Epidermal melanocyte (primary cell): ENCODE measurements at regions not wholly inside any gene's neighbourhood (a gene's known extent, or its start where the extent isn't known, plus 50 kb on each side); places are given as distances from the start of the nearest gene placed in this dataset.

Source experiments
- DNase-seq: peaks from one replicate; pipeline ENCODE4 v3.0.0; 2011; ENCODE audit warnings: low spot score; ENCODE audit not compliant: insufficient read length

DNA sequence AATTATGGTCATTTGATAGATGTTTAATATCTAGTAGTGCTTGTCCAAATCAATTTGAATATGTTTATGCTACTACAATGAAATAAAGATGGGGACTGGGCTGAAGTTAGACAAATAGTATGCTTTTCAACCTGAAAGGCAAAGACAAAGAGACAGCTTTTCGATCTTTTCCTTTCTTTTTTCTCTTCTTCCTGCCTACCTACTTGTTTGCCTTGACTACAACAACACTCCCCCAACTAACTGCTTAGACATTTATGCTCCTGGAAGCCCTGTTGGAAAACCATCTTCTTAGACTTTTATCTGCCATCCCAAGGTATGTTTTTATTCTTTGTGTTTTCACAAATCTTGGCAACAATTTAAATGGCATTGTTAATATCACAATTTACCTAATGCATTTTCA is 374.4 kb upstream of the DDI1 start:
- no peak for DNase-seq

DNA sequence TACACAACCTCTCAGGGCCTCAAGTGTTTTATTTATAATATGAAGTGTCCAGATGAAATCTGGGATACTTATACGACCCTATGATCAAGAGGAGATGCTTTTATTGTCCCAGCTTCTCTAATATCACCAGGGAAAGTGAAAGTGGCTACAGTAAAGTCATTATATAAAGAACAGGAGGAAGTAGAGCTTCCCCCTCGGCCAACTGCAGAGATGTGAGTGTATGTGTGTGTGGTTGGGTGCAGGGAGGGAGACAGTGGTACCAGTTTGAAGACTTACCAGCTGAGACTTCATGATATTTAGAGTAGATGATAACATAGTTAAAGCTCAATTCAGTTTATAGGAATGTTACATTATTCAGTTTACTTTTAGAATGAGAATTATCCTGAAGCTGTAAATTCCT is 373.6 kb upstream of the DDI1 start:
- DNase-seq, result no peak

DNA sequence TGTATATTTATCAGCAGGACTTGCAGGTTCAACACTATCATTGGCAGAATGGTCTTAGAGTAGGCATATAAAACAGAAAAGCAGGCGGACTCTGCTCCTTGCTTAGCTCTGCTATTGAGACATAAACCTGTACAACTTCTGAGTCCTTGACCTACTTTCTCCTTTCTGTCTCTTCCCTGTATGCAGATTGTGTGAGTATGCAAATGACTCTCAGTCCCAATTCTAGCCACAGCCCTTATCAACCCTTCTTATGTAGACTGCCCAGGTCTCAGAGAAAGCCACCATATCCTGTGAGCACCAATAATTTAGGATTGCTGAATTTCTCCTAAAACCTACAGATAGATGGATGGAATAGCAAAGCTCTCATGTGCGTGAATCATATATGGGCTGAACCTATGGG is 367.6 kb upstream of the DDI1 start:
- no peak for DNase-seq

- no peak for DNase-seq
Measured at GRCh38 chr11:103671143-103671651, 365.2 kb upstream of the DDI1 start.

- DNase-seq, result no peak
Measured at GRCh38 chr11:103673773-103674172, 362.7 kb upstream of the DDI1 start.

- DNase-seq, result no peak
Measured at GRCh38 chr11:103676413-103676812, 360.0 kb upstream of the DDI1 start.

DNA sequence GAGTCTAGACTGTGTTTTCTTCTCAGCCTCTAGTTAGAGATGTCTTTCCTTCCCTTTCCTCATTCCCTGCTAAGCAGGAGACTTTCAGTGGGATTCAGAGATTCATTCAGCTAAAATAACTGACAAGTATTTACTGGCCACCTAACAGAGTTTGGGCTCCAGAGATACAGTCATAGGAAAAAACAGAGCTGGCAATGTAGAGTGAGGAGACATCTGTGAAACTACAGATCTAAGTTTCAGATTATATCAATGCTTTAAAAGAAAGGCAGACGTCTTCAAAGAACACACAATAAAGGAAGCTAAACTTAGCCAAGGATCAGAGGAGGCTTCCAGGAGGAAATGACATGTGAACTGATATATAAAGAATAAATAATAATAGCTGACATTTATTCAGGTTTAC is 355.6 kb upstream of the DDI1 start:
- no peak for DNase-seq

GRCh38 chr11:103681855-103682254 is 354.6 kb upstream of the DDI1 start:
- DNase-seq, result no peak

- no peak for DNase-seq
Measured at GRCh38 chr11:103682318-103683184, 353.9 kb upstream of the DDI1 start.

DNA sequence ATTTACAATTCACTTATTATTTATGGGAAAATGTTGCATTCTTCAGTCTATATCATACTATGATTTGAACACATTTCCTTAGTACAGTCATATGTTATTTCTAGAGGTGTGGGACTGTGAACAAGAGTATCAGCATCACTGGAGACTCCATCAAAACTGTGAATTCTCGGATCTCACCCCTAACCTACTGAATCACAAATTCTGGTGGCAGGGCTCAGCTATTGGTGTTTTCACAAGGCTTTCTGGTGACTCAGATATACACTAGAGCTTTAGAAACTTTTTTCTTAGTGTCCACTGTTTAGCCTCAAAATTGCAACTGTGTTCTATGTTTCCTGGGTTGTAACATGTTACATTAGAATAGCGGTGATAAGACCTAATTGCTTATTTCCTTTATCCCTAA is 352.9 kb upstream of the DDI1 start:
- DNase-seq, result no peak

DNA sequence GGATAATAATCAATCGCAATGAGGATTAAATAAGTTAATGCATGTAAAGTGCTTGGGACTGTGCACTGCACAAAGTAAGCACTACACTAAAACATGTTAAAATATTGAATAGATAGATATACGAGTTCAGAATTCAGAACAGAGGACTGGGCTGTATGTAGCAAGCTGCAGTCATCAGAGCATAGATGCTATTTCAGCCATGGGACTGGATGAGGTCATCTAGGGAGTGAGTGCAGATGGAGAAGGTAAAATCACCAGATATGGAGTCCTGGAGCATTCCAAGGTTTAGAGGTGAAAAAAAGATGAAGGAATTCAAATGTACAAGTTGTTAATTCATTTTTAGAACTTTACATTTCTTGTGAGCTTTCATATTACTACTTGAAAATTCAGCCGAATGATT is 347.5 kb upstream of the DDI1 start:
- DNase-seq, result no peak

- DNase-seq, result no peak
Measured at GRCh38 chr11:103690356-103690755, 346.1 kb upstream of the DDI1 start.

DNA sequence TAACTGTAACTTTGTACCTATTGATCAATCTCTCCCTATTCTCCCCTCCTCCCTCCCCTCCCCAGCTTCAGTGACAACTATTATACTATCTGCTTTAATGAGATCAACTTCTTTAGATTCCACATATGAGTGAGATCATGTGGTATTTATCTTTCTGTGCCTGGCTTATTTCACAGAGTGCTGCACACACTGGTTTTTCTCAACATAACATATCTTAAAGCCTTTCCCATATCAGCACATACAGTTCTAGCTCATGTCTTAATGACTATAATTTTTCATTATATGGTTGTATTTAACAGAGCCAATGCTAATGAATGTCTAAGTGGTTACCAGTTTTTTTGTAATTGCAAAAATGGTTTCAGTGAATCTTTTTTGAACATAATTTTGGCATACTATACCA is 340.3 kb upstream of the DDI1 start:
- no peak for DNase-seq

GRCh38 chr11:103699216-103699615 is 337.2 kb upstream of the DDI1 start:
- no peak for DNase-seq

DNA sequence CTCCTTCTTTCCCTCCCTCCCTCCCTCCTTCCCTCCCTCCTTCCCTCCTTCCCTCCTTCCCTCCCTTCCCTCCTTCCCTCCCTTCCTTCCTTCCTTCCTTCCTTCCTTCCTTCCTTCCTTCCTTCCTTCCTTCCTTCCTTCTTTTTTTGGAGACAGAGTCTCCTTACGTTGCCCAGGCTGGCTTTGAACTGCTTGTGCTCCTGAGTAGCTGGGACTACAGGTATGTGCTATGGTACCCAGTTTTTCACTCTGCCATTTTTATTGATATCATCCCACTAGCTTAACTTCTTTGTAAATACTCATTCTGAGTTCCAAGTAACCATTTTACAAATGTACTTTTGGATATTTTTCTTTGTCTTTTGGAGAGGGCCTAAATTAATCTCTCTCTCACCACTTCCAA is 336.8 kb upstream of the DDI1 start:
- no peak for DNase-seq

DNA sequence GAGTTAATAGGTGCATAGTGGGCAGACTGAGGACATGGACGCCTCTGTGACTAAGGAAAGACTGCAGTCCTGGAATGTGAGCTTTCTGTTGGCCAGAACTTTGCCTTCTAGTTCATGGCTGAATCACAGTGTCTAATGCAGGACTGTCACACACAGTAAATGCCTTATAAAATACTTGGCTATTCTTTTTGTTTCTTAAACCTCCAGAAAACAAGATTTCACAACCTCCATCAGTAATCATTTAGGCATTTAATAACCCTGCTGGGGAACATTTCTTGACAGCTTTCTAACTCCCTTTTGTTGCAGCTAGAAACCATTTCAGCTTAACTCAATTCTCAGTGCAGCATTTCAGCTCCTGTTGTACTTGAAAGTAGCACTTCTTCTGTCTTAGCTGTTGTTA is 335.8 kb upstream of the DDI1 start:
- DNase-seq, result no peak

DNA sequence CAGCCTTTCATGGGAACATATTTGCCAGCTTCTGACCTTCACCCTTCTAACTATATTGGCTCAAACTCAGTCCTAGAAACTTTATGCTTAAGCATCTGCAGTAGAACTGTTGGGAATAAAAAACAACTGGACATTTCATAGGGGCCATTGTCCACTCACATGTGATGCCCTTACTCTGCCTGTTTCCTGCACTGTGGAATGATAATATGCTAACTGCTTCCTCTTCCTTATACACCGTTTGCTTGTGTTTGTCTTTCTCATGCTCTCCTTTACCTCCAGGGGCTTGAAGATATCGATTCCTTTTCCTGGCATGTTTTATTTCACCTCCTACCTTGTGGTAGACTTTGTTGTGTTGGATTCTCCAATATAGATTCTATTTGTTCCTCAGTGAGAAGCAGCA is 333.0 kb upstream of the DDI1 start:
- DNase-seq, result no peak

DNA sequence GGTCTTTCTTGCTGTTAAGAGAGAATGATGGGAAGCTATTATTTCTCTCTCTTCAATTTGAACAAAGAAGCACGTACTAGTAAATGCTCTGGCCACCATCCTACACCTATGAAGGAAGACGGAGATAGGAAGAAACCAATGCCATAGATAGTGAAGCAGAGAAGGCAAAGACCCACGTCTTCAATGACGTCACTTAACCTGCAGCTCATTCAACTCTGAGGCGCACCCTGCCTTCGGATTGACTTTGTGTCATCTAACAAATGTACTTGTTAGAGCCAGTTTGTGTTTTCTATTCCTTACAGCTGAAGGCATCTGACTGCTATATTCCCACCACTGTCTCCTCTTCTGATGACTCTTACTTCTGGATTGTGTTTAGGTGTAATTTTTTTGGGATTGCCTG is 332.5 kb upstream of the DDI1 start:
- no peak for DNase-seq

- no peak for DNase-seq
Measured at GRCh38 chr11:103705642-103706041, 330.8 kb upstream of the DDI1 start.

DNA sequence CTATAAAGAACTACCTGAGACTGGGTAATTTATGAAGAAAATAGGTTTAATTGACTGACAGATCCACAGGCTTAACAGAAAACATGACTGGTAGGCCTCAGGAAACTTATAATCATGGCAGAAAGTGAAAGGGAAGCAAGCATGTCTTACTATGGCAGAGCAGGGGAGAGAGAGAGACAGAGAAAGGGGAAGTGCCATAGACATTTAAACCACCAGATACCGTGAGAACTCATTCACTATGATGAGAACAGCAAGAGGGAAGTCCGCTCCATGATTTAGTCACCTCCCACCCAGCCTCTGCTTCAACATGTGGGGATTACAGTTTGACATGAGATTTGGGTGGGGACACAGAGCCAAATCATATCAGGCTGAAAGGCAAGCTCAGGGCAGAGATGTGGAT is 327.1 kb upstream of the DDI1 start:
- no peak for DNase-seq

DNA sequence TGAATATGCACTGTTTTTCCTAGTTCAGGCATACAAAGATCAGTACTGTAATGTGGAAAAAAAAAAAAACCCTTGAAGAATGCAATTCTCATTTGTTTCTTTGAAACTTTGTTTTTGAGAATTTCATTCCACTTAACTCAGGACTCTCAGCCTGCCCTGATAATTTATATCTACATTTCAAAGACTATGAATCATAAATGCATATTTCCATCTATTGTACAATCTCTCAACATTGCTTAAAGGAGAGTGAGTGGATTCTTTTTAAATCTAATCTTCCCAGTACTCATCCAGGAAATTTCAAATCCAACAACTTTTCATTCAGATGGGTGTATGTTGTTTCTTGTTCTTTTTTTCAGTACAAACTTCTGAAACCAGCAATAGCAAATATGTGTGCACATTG is 322.2 kb upstream of the DDI1 start:
- DNase-seq, result no peak

DNA sequence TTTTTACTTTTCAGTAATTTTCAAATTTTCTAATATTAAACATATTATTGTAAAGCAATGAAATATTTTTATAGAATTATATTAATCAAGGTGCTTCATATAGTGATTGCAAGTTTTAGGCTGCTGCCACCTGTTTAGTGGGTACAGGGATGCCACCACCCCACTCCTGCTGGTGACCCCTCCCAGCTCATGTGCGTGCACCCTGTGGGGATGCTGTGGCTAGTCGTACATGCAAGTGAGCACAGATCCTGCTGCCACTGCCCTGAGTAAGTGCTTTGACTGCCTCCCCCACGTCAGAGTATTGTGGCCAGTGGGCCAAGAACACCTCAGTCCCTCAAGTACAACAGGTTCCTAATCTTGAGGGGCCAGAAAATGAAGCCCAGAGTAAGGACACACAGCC is 320.1 kb upstream of the DDI1 start:
- no peak for DNase-seq

GRCh38 chr11:103727262-103727661 is 309.2 kb upstream of the DDI1 start:
- no peak for DNase-seq
